Activated CD4-positive, alpha-beta T cell treated with anti-CD3 and anti-CD28 coated beads, Interleukin-2, Interleukin-6, amounts not matched to agents 100 ng/mL and 50 ng/mL, durations not matched to agents 16 hours and 8 hours (primary cell): ENCODE measurements at regions not wholly inside any gene's neighbourhood (a gene's known extent, or its start where the extent isn't known, plus 50 kb on each side); places are given as distances from the start of the nearest gene placed in this dataset.

Experiments
- DNase-seq: peaks from one replicate; pipeline ENCODE4 v3.0.0-alpha.2; 2020

- DNase-seq: no peak
Observed at GRCh38 chr15:95096651-95097050, 865.3 kb downstream of the MCTP2 start.

- DNase-seq: no peak
Observed at GRCh38 chr15:95097361-95097760, 866.0 kb downstream of the MCTP2 start.

- no peak for DNase-seq
Observed at GRCh38 chr15:95105229-95105628, 873.9 kb downstream of the MCTP2 start.

- no peak for DNase-seq
Observed at GRCh38 chr15:95106801-95107200, 875.4 kb downstream of the MCTP2 start.

- no peak for DNase-seq
Observed at GRCh38 chr15:95108673-95109072, 877.3 kb downstream of the MCTP2 start.

- no peak for DNase-seq
Observed at GRCh38 chr15:95111969-95112368, 880.6 kb downstream of the MCTP2 start.

GRCh38 chr15:95113041-95113440 lies 881.7 kb downstream of the MCTP2 start:
- no peak for DNase-seq

GRCh38 chr15:95119041-95119610 lies 887.8 kb downstream of the MCTP2 start:
- no peak for DNase-seq

GRCh38 chr15:95120595-95120994 lies 889.2 kb downstream of the MCTP2 start:
- DNase-seq: no peak

GRCh38 chr15:95121191-95121590 lies 889.8 kb downstream of the MCTP2 start:
- DNase-seq: no peak

- DNase-seq: no peak
Observed at GRCh38 chr15:95125803-95126202, 894.4 kb downstream of the MCTP2 start.

- no peak for DNase-seq
Observed at GRCh38 chr15:95127356-95127755, 896.0 kb downstream of the MCTP2 start.

GRCh38 chr15:95129574-95129973 lies 898.2 kb downstream of the MCTP2 start:
- DNase-seq: no peak

GRCh38 chr15:95131131-95131556 lies 899.8 kb downstream of the MCTP2 start:
- no peak for DNase-seq

GRCh38 chr15:95132774-95133173 lies 901.4 kb downstream of the MCTP2 start:
- DNase-seq: no peak

GRCh38 chr15:95134431-95135110 lies 903.2 kb downstream of the MCTP2 start:
- no peak for DNase-seq

- DNase-seq: no peak
Observed at GRCh38 chr15:95138604-95139270, 907.4 kb downstream of the MCTP2 start.

- no peak for DNase-seq
Observed at GRCh38 chr15:95141486-95141885, 910.1 kb downstream of the MCTP2 start.

- no peak for DNase-seq
Observed at GRCh38 chr15:95142531-95142930, 911.2 kb downstream of the MCTP2 start.

GRCh38 chr15:95146481-95146880 lies 915.1 kb downstream of the MCTP2 start:
- DNase-seq: no peak

- no peak for DNase-seq
Observed at GRCh38 chr15:95148183-95148582, 916.8 kb downstream of the MCTP2 start.

GRCh38 chr15:95149036-95149435 lies 917.7 kb downstream of the MCTP2 start:
- no peak for DNase-seq

GRCh38 chr15:95149771-95150170 lies 918.4 kb downstream of the MCTP2 start:
- DNase-seq: no peak

- DNase-seq: no peak
Observed at GRCh38 chr15:95150466-95150865, 919.1 kb downstream of the MCTP2 start.
